NCI-H748 (cell line): ENCODE measurements at regions not wholly inside any gene's neighbourhood (a gene's known extent, or its start where the extent isn't known, plus 50 kb on each side); places are given as distances from the start of the nearest gene placed in this dataset.
"Not testable (repeated sequence)": the region's sequence is repeated elsewhere in the genome, so short reads cannot be mapped to it uniquely, and the experiment has no call there.

Experiments used
- DNase-seq: peaks from one replicate; lab custom pipeline; 2025; ENCODE audit not compliant: unreplicated experiment; lab: John Stamatoyannopoulos, UW

DNA sequence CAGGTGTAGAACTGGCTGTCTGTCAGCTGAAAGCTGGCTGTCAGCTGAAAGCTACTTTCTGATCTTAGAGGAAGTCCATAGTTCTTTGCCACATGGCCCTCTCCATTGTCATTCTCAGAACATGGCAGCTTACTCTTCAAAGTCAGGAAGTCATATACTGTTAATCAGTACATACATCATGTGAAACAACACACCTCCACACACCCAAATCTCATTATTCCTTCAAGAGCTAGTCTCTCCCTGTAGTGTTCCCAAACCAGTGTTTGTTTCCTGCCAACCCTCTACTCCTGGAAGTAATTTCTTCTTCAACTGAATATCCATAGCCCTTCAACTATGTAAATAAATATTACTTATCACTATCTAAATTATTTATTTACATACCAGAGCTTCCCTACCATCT lies 58.9 kb downstream of the OR5AK2 start:
- DNase-seq, result no peak

DNA sequence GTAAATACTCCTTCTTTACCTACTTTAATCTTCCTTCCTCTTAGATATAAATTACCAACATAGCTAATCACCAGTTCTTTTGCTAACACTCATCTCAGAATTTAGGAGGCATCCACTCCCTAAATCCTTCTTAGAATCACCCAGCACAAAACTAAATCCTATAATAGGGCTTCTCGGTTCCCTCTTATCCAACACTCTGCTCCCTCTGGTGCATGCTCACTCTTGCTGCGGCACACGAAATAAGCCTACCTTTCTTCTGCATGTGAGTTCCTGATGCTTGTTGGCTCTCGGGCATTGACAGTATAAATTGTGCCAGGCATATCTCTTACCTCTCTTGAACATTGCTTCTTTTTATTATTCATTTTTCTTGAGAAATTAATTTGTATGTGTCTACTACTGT lies 61.0 kb downstream of the OR5AK2 start:
- no peak for DNase-seq

DNA sequence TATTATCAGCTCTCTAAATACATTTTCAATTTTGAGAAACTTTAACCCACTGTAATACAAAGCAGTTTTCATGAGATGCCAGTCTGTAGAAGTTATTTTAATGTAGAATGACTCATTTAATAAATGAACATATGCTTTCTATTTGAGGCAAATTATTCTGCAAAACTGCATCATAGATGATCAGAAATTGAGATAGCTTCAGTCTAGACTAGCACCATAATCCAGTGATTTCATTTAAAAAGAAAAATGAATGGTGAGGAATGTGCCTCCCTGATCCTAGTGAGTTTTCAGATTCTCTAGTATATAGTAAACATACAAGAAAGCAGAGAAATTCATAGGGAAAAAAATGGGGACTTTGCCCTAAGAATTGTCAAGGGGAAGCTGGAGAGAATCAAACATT lies 66.1 kb downstream of the OR5AK2 start:
- DNase-seq, result no peak

DNA sequence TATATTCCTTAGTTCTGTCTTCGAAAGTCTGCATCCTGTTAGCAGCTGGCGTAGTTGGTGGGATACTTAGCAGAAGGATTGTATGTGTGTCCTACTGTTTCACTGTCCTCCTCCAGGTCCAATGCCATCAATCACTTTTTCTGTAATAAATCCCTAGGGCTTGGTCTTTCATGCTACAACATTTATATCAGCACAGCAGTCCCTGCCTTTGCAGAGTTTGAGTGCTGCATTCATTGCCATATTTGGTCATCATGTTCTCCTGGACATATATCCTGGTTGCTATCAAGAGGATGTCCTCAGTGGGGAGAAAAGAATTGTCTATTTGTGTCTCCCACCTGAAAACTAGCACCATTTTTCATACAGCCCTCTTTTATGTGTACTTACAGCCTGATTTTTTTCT lies 67.0 kb downstream of the OR5AK2 start:
- no peak for DNase-seq

DNA sequence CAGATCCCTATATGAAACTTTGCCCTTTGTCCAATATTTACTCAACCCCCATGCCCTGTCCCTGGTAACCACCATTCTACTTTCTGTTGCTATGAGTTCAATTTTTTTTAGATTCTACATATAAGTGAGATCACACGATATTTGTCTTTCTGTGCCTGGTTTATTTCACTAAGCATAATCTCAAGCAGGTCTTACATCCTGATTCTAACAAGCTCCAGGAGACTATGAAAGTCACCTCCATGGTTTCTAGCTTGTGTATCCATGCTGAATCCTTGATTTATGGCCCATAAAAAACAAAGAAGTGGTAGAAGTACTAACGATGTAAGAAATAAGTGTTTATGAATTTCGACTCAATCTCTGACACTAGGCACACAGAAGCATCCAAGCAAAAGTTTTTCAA lies 68.0 kb downstream of the OR5AK2 start:
- no peak for DNase-seq

DNA sequence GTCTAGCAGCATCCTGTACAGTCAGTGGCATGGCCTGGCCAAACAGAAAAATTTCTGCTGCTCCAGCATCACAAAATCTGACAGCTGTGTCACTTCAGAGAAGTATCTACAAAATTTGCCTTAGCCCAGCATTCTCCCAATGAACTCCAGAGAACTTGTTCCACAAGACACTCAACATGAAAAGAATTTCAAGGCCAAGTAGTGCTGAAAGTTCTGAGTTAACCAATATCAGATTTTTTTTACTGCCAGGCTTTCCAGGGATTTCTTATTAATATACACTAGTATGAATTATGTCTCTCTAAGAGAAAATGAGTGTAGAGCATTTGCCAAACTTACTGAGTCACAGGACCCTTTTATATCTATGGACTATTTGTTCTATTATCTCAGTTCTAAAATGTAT lies 68.8 kb downstream of the OR5AK2 start:
- DNase-seq, result no peak

DNA sequence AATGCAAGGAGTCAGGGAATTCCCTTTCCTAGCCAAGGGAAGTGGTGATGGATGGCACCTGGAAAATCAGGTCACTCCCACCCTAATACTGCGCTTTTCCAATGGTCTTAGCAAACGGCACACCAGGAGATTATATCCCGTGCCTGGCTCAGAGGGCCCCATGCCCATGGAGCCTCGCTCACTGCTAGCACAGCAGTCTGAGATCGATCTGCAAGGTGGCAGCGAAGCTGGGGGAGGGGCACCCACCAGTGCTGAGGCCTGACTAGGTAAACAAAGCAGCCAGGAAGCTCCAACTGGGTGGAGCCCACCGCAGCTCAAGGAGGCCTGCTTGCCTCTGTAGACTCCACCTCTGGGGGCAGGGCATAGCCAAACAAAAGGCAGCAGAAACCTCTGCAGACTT lies 74.2 kb downstream of the OR5AK2 start:
- DNase-seq, result not testable (repeated sequence)

DNA sequence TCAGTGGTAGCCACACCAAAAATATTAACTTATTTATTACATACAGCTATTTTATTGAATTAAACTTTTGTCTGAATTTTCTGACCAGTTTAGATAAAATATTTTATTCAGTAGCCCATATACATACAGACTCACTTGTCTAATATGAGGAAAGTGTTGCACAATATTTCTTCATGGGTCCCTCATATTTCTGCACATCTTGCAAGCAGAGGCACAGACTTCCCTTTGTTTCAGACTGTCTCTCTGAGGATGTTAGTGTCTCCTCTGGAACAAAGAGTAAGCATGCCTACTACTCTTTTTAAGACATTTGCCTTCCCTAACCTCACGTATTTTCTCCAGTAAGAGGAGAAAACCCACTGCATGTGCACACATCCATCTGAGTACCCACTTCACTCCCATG lies 81.2 kb downstream of the OR5AK2 start:
- DNase-seq, result no peak

DNA sequence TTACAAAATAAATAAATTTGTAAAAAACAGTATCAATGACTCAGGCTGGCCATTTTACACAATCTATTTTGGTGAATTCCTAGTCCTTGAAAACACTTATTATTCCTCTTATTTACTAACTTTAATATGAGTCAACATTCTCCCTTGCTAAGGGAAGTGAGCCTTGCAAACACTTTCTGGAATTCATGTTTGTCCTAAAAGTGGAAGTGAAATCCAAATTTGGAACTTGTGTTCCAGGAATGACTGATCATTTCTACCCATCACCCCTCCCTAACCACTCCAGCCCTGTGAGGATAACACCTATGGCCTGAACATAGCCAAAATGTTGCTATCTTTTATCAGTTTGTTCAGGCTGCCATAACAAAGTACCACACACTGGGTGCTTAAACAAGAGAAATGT lies 83.1 kb downstream of the OR5AK2 start:
- no peak for DNase-seq

DNA sequence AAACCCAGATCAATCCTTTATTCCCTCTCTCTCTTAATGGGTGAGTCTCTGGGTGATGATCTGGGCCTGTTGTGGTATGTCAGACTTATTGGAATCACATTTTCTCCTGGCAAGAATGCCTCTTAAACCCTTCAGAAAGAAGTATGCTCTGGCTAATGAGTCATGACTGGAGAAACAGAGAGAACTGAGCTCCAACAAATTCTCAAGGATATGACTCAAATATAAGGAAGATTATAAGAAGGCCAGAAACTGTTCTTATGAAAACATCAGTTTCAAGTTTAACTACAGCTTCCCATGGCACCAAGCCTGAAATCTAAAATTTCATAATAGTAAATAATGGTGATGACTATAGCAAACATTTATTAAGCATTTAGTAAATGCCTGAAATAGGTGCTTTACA lies 83.9 kb downstream of the OR5AK2 start:
- no peak for DNase-seq

DNA sequence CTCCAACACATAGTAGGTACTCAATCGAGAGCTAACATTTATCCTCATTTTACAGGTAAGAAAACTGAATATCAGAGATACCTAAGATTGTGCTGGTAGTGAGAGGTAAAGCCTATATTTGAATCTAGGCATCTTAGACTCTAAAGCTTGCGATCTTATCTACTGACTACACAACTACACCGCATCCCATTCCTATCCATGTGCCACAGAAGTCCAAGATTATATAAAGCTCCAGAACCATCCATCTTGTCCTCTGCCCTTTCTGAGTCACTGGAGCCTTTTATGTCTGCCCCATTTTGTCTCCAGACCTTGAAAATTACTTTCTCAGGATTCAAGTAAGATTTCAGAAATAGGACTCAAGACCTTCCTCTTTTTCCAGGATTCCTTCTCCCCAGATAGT lies 84.4 kb downstream of the OR5AK2 start:
- no peak for DNase-seq

DNA sequence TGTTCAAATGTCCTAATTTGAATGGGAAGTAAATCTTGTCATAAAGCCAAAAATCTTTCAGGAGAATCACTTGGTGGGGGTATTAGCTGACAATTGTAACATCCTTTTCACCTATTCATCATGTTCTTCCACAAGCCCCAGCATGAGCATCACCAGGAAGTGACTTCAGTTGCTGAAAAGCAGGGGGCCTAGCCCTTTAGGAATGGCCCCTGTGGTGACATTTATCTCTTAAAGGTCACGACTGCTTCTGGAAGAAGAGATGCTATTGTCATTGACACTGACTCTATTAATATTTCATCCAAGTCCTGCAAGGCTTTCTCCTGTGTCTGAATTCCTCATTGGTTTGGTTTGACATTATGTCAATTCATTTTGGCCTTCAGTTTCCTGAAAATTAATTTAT lies 92.6 kb downstream of the OR5AK2 start:
- no peak for DNase-seq

DNA sequence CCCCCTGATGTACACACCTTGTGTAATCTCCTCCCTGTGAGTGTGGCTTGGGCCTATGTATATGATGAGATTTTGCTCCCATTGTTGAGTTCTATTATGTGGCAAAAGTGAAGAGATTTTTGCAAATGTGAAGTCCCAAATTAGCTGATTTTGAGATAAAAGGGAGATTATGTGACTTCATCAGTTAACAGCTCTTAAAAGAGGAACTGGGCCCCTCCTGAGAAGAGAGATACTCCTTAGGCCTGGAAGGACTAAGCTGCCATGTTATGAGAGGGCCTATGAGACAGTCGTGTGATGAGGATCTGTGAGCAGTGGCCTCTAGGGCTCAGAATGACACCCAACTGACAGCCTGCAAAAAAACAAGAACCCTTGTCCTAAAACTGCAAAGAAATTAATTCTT lies 93.4 kb downstream of the OR5AK2 start:
- no peak for DNase-seq

DNA sequence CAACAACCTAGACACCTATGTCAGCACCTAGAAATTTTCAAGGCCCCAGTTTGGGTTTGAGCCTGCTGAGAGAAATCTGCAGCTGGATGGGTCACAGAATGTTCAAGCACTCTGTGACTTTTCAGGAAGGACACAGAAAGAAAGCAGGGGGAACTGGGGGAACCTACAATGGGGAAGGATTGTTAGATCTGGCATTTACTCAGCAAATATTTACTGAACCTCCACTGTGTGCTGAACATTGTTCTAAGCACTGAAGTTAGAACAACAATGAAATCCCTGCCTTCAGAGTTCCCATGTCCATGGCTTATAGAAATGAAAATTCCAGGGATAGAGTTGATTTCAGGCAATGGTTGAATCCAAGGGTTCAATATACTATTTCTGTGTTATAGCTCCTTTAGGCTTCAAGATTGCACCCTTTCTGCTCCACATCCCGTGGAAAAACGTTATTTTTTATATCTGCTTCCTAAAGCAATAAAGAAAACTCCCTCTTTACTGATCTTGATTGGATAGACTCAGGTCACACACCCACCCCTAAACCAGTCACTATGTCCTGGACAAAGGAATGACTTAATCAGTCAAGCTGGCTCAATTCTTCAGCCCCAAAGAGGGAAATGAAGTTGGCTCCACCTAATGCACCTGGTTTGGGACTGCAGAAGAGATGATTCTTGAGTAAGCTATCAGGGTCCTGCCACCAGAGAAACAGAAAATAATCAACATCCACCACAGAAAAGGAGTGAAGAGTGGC lies 95.1 kb downstream of the OR5AK2 start:
- DNase-seq, result peak; percentile 15

DNA sequence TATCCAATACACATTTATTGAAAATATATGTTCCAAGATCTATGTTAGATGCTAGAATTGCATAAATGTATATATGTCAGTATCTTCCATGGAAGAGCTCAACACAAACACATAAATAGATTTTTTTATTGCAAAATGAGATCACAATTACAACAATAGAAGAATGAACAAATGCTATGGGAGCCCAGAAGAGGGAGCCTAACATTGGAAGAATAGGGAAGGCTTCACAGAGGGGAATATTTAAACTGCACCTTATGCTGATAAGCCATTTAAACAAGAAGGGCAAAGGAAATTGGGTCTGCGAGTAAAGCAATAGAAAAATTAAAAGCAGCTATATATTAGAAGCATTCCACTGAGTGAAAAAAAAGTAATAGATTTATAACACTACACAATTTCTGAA lies 96.1 kb upstream of the LRRC55 start:
- DNase-seq, result peak; percentile 3

DNA sequence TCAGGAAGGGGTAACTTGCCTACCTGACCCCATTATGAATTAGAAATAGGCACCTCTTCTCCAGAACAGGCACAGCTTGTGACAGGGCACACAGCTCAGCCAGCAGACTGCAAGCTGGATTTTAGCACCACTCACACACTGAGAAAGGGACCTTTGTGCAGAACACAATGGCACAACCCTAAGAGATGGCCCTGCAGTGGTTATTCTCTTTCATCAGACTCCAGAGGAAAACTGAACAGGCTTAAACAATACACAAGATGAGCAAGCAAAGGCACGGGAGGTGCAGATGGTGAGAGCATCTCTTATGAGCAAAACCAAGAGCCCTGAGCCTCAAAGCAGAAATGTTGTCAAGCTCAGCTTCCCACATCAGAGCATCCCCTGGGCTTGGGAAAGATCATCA lies 93.8 kb upstream of the LRRC55 start:
- DNase-seq, result peak; percentile 17

DNA sequence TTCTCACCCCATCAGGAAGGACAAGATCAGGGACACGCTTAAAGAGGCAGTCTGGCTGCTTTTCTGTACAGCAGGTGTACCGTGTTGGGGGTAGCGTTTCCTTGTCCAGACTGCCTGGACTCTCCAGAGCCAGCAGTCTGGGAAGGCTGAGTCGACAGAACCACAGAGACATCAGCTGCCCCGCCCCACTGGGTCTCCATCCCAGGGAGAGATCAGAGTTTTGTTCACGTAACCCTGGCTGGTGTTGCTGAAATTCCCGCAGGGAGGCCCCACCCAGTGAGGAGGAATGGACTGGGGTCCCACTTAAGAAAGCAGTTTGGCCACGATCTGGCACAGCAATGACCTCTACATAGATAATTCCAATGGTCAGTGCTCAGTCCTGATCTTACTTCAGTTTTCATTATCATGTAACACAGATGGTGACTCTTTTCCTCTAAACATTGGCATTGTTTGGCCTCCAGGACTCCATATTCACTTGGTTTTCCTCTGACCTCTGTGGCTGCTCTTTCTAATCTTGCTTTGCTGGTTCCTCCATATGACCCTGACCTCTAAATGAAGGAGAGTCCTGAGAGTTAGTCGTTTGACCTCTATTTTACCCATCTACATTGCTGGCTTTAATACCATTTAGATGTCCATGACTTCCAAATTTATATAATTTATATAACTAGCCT lies 89.6 kb upstream of the LRRC55 start:
- no peak for DNase-seq

DNA sequence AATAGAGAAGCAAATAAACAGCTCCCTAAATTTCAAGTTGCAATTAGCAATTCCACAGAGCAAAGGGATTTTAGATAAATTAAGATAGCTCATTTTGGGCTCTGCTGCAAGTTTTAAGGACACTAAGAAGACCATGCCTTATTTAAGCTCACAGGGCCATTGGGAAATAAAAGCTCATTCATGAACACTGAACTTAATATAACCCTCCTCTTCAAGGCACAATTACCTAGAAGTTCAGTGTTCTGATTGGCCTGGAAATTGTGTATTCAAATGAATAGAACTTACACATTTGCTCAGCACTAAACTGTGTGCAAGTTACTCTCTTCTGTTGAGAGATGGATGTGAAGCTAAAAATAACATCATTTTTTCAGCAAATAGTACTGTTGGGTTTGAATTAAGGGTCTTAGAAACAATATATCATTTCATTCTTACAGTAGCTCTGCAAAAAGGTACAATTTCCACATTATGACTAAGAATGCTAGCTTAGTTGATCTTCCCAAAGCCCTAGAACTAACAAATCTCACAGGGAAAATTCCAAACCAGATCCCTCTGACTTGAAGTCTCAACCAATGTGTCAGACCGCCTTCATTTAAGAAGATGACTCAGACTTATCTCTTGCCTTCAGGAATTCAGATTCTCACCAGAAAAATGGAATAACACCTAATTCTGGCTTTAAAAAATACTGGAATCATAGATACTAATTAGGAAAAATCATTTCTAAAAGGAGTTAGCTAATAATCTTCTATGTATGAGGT lies 87.4 kb upstream of the LRRC55 start:
- DNase-seq, result no peak

DNA sequence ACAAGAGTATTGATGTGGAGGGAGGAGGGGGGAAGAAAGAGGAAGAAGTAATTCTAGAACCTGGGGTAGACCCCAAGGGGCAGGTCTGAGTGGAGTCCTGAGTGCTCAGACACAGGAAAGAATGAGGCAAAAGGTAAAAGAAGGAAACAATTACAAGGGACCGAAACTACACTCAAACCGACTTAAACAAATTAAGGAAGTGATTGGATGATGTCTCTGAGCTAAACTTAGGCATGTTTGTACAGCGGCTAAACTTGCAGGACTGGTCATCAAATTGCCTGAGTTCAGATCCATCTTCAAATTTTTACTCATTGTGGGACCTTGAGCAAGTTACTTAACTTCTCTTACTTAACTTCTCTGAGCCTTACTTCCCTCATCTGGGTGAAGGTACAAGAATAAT lies 86.3 kb upstream of the LRRC55 start:
- DNase-seq, result no peak

DNA sequence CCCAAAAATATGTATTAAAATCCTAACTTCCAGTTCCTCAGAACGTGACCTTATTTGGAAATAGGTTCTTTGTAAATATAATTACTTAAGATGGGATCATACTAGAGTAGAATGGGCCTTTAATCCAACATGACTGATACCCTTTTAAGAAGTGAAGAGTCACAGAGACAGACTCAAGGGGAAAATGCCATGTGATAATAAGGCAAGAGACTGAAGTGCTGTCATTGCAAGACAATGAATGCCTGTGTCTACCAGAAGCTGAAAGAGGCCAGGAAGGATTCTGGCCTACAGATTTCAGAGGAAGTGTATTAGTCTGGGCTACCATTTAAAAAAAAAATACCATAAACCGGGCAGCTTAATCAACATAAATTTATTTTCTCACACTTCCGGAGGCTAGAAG lies 85.9 kb upstream of the LRRC55 start:
- DNase-seq, result no peak

DNA sequence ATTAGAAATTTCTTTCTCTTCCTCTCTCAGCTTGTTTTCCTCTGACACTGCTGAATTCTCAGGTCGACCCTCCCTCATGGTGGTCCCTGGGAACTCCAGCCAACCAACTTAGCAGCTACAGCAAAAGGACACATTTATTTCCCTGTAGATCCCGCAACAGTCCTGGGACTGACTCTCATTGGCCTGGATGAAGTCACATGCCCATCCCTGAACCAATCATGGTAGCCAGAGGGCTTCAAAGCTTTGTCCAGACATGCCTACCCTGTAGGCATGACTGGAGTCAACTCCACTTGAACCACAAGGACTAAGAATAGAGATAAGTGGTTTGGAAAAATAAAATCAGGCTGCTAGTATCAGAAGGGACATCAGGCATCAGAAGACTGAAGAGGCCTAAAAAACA lies 84.6 kb upstream of the LRRC55 start:
- DNase-seq, result no peak

DNA sequence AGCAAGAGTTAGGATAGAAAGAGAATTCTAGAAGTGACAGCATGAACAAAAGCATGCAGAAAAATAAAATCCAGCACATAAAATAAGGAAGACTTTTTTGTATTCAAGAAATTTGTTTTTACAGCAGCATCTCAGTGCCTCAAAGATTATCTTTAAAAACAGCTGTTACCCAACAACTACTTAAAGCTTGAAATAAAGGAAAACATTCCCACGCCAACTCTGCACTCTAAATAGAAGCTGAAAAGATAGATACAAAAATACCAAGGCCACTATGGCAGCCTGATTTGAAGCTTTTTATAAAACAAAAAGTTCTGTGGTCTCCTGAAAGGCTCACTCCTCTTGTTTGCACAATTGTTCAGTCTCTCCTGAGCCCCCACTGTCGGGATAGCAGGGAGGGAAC lies 83.6 kb upstream of the LRRC55 start:
- no peak for DNase-seq
